H1 (cell line): ENCODE measurements at regions not wholly inside any gene's neighbourhood (a gene's known extent, or its start where the extent isn't known, plus 50 kb on each side); places are given as distances from the start of the nearest gene placed in this dataset.

Source experiments
- CTCF ChIP-seq, 3 experiments: IDR thresholded peaks; 1 replicate in 2 of 3; 2 replicates in 1 of 3; pipeline versions ENCODE4 v1.5.1 to v1.6.1; 2011; ENCODE audit warnings: low read length in 3 of 3, mild to moderate bottlenecking in 3 of 3, inconsistent platforms in 2 of 3, low read depth in 1 of 3, moderate library complexity in 1 of 3; ENCODE audit not compliant: insufficient read depth in 1 of 3; ENCODE audit errors: control extremely low read depth in 1 of 3
- JUND ChIP-seq: IDR thresholded peaks from 2 replicates; pipeline ENCODE4 v1.6.1; 2011; ENCODE audit warnings: mild to moderate bottlenecking, improper control_type of control experiment, low read length
- POLR2A ChIP-seq, 2 experiments: IDR thresholded peaks; 1 replicate in 1 of 2; 2 replicates in 1 of 2; pipeline ENCODE4 v1.6.1; 2011; ENCODE audit warnings: low read depth in 2 of 2, low read length in 2 of 2, mild to moderate bottlenecking in 2 of 2; ENCODE audit errors: control extremely low read depth in 1 of 2
- POLR2AphosphoS5 ChIP-seq: IDR thresholded peaks from 2 replicates; pipeline ENCODE4 v1.6.1; 2011; ENCODE audit warnings: low read depth, low read length
- SIX5 ChIP-seq: IDR thresholded peaks from 2 replicates; pipeline ENCODE4 v1.6.1; 2011; ENCODE audit warnings: mild to moderate bottlenecking, low read depth, low read length

- TF ChIP-seq CTCF (IDR thresholded peaks at IDR 0.05; ENCODE audit: control extremely low read depth in 1 of 3, insufficient read depth in 1 of 3, low read depth in 1 of 3, low read length in 3 of 3) (no peak), SIX5 (no peak), POLR2AphosphoS5 (no peak), JUND (no peak), POLR2A (IDR thresholded peaks at IDR 0.05; ENCODE audit: control extremely low read depth in 1 of 2, low read depth in 2 of 2, low read length in 2 of 2) (no peak)
Measured at GRCh38 chr14:89600950-89601826, 184.2 kb upstream of the FOXN3 start.
